ENCODE measurements at regions not wholly inside any gene's neighbourhood (a gene's known extent, or its start where the extent isn't known, plus 50 kb on each side); places are given as distances from the start of the nearest gene placed in this dataset.

DNA sequence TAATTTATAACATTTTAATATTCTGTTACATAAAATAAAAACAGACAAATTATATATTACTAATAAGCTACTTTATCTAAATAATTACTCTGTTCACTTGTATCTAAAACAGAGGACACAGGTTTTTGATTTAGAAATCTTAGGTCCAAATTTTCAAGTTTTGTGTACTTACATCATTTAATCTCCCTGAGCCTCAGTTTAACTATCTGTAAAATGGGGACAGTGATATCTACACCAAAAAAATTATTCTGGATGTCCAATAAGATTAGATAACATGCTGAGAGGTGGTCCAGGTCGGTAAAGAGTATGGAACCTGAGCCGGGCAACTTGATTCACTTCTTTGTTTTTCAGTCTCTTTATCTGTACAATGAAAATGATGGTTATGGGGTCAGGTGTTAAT lies 263.8 kb upstream of the CDIN1 start:
- intact Hi-C loops (cut with micrococcal nuclease) = no loop called here
- Mint-ChIP-seq H3K4me3 (no peak overlapping the region), H3K27me3 (no peaks in the 10 kb centered on the region), H3K27ac (no peak overlapping the region), H3K9me3 (ENCODE audit: insufficient read depth) (no peaks in the 10 kb centered on the region), H3K4me1 (no peaks in the 10 kb centered on the region)
- ChIA-PET POLR2A (no interaction called here), CTCF (no interaction called here)
- Histone ChIP-seq H3K4me3 (ENCODE audit: control extremely low read depth in 1 of 5, extremely low read depth in 1 of 5, insufficient read depth in 1 of 5, low read depth in 2 of 5, low read length in 4 of 5) (no peak overlapping the region), H2AFZ (ENCODE audit: insufficient read depth, low read depth, low read length, poor library complexity, severe bottlenecking) (no peak overlapping the region), H3K27me3 (replicated peaks in 1 of 4; ENCODE audit: control extremely low read depth in 1 of 4, control insufficient read depth in 3 of 4, insufficient read depth in 4 of 4, low read length in 3 of 4) (no peaks in the 10 kb centered on the region), H3K4me2 (replicated peaks; ENCODE audit: low read depth, low read length, poor library complexity, severe bottlenecking) (no peak overlapping the region), H3K27ac (ENCODE audit: low read length in 2 of 2) (no peak overlapping the region), H3K36me3 (replicated peaks in 1 of 2; ENCODE audit: control extremely low read depth in 1 of 2, control insufficient read depth in 1 of 2, extremely low read depth in 1 of 2, insufficient read depth in 2 of 2, low read length in 1 of 2) (no peaks in the 10 kb centered on the region), H3K9me3 (ENCODE audit: control extremely low read depth in 1 of 3, control insufficient read depth in 2 of 3, insufficient read depth in 1 of 3, low read length in 2 of 3) (no peaks in the 10 kb centered on the region), H4K20me1 (ENCODE audit: control insufficient read depth, insufficient read depth, low read length, poor library complexity, severe bottlenecking) (no peaks in the 10 kb centered on the region), H3K9ac (ENCODE audit: low read length) (no peak overlapping the region), H3K79me2 (ENCODE audit: control insufficient read depth, insufficient read depth, low read length) (no peaks in the 10 kb centered on the region), H3K4me1 (ENCODE audit: control insufficient read depth in 2 of 2, insufficient read depth in 2 of 2, low read length in 2 of 2) (no peaks in the 10 kb centered on the region)
- 70% methylated on average over 2 of the region's 2 CpGs for WGBS (ENCODE audit: insufficient coverage)
- TF ChIP-seq, protein P1, sequence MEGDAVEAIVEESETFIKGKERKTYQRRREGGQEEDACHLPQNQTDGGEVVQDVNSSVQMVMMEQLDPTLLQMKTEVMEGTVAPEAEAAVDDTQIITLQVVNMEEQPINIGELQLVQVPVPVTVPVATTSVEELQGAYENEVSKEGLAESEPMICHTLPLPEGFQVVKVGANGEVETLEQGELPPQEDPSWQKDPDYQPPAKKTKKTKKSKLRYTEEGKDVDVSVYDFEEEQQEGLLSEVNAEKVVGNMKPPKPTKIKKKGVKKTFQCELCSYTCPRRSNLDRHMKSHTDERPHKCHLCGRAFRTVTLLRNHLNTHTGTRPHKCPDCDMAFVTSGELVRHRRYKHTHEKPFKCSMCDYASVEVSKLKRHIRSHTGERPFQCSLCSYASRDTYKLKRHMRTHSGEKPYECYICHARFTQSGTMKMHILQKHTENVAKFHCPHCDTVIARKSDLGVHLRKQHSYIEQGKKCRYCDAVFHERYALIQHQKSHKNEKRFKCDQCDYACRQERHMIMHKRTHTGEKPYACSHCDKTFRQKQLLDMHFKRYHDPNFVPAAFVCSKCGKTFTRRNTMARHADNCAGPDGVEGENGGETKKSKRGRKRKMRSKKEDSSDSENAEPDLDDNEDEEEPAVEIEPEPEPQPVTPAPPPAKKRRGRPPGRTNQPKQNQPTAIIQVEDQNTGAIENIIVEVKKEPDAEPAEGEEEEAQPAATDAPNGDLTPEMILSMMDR (IDR thresholded peaks at IDR 0.05) = no peak
- no peak for ATAC-seq (ENCODE audit: low read depth)
- no peak for DNase-seq

DNA sequence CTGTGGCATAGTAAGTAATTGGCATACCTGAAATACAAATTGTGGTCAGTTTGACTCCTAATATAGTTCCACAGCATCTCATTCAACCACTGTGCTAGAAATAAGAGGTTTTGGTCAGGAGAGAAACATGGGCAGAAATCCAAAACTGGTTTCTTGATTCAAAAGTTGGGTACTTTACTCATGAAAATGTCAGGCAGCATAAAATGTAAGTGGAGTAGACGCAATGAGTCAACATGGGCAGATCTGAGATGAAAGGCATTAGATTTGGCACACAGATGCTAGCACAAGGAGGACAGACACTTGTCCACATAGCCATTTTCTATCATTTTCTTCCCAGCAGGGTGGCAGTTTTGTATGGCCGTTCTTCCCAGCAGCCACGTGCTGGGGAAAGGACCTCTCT lies 255.8 kb upstream of the CDIN1 start:
- Mint-ChIP-seq H3K9me3 (ENCODE audit: insufficient read depth) (no peaks in the 10 kb centered on the region), H3K27ac (no peak overlapping the region), H3K4me1 (no peaks in the 10 kb centered on the region), H3K4me3 (no peak overlapping the region), H3K27me3 (no peaks in the 10 kb centered on the region)
- Histone ChIP-seq H3K4me2 (replicated peaks; ENCODE audit: low read depth, low read length, poor library complexity, severe bottlenecking) (no peak overlapping the region), H3K27ac (ENCODE audit: low read length in 2 of 2) (no peak overlapping the region), H2AFZ (ENCODE audit: insufficient read depth, low read depth, low read length, poor library complexity, severe bottlenecking) (no peak overlapping the region), H3K36me3 (replicated peaks in 1 of 2; ENCODE audit: control extremely low read depth in 1 of 2, control insufficient read depth in 1 of 2, extremely low read depth in 1 of 2, insufficient read depth in 2 of 2, low read length in 1 of 2) (no peaks in the 10 kb centered on the region), H3K4me3 (ENCODE audit: control extremely low read depth in 1 of 5, extremely low read depth in 1 of 5, insufficient read depth in 1 of 5, low read depth in 2 of 5, low read length in 4 of 5) (no peak overlapping the region), H3K9me3 (ENCODE audit: control extremely low read depth in 1 of 3, control insufficient read depth in 2 of 3, insufficient read depth in 1 of 3, low read length in 2 of 3) (peaks cover 0 to 5% (median 2%) of the 10 kb centered on the region in 3 donors), H3K27me3 (replicated peaks in 1 of 4; ENCODE audit: control extremely low read depth in 1 of 4, control insufficient read depth in 3 of 4, insufficient read depth in 4 of 4, low read length in 3 of 4) (no peaks in the 10 kb centered on the region), H4K20me1 (ENCODE audit: control insufficient read depth, insufficient read depth, low read length, poor library complexity, severe bottlenecking) (no peaks in the 10 kb centered on the region), H3K4me1 (ENCODE audit: control insufficient read depth in 2 of 2, insufficient read depth in 2 of 2, low read length in 2 of 2) (no peaks in the 10 kb centered on the region), H3K79me2 (ENCODE audit: control insufficient read depth, insufficient read depth, low read length) (no peaks in the 10 kb centered on the region), H3K9ac (ENCODE audit: low read length) (no peak overlapping the region)
- DNase-seq (no peak), ATAC-seq (ENCODE audit: low read depth) (no peak)
- TF ChIP-seq, protein P1 (IDR thresholded peaks at IDR 0.05) = no peak
- no peak for TF ChIP-seq EZH2 (IDR thresholded peaks at IDR 0.05; ENCODE audit: borderline replicate concordance, insufficient read depth, low read depth, low read length, poor library complexity, severe bottlenecking)
- ChIA-PET POLR2A (no interaction called here), CTCF (no interaction called here)
- intact Hi-C loops (cut with micrococcal nuclease) = no loop called here
- no CpG with 5 or more reads among the region's 3 CpGs for WGBS (ENCODE audit: insufficient coverage)
